HepG2 (cell line): ENCODE measurements at regions not wholly inside any gene's neighbourhood (a gene's known extent, or its start where the extent isn't known, plus 50 kb on each side); places are given as distances from the start of the nearest gene placed in this dataset.

Experiments used
- ATAC-seq: fragments of 200-7000 bp; cut with Tn5 transposase; 3 replicates; pipeline ENCODE4 v1.9.1; 2020; ENCODE audit warnings: mild to moderate bottlenecking, moderate library complexity
- BruUV-seq: library from RNA; stranded (reverse); fragments of 400-500 nt; replicated peaks from 2 replicates; lab custom pipeline; 2021; lab: Mats Ljungman, UMichigan
- CTCF ChIA-PET: fragments of 300-600 bp; formaldehyde crosslinking; extraction: SDS; loops from one replicate; lab custom pipeline; 2021; ENCODE audit warnings: low total read pairs, inconsistent platforms, low intra/inter-chr PET ratio; lab: Yijun Ruan, JAX
- POLR2A ChIA-PET: fragments of 350-600 bp; sonication (Branson Sonifier 250); formaldehyde crosslinking; loops from one replicate; lab custom pipeline; 2020; ENCODE audit warnings: antibody characterized with exemption, inconsistent platforms; lab: Yijun Ruan, JAX
- DNase-seq: peaks from one replicate; pipeline ENCODE4 v3.0.0-alpha.2; 2015; ENCODE audit warnings: low spot score
- FAIRE-seq: peaks from 3 replicates; lab custom pipeline; 2011; peaks lifted over from hg19 to GRCh38; lab: Jason Lieb, UNC
- H2AFZ ChIP-seq: one replicate; pipeline ENCODE4 v1.6.1; 2011; ENCODE audit warnings: low read length, inconsistent platforms
- H3K27ac ChIP-seq: fragments of 300-600 bp; 3 replicates; pipeline ENCODE4 v1.8.0; 2011; ENCODE audit warnings: mixed run types, mild to moderate bottlenecking, mixed read lengths, low read length, inconsistent platforms; ENCODE audit not compliant: insufficient read depth; ENCODE audit errors: extremely low read length
- H3K27me3 ChIP-seq, 2 experiments: fragments of 200-600 bp in 1 of 2; 2 replicates in 1 of 2; 3 replicates in 1 of 2; pipeline versions ENCODE4 v1.6.0 to v1.8.0; 2011; ENCODE audit warnings: low read length in 2 of 2, mild to moderate bottlenecking in 2 of 2, moderate library complexity in 2 of 2, inconsistent platforms in 1 of 2; ENCODE audit not compliant: insufficient read depth in 2 of 2, control insufficient read depth in 1 of 2
- H3K36me3 ChIP-seq, 2 experiments: fragments of 200-600 bp in 1 of 2; replicated peaks in 1 of 2; 2 replicates in 1 of 2; 3 replicates in 1 of 2; pipeline versions ENCODE4 v1.5.1 to v1.8.0; 2011; ENCODE audit warnings: low read length in 2 of 2, inconsistent platforms in 1 of 2; ENCODE audit not compliant: insufficient read depth in 2 of 2, control insufficient read depth in 1 of 2
- H3K4me1 ChIP-seq: 2 replicates; pipeline ENCODE4 v1.5.1; 2012; ENCODE audit warnings: low read length, inconsistent platforms; ENCODE audit not compliant: insufficient read depth
- H3K4me2 ChIP-seq: 2 replicates; pipeline ENCODE4 v1.6.0; 2011; ENCODE audit warnings: low read depth, low read length, inconsistent platforms
- H3K4me3 ChIP-seq, 3 experiments: fragments of 200-600 bp in 1 of 3; sonication (generic), shearing (Covaris generic) in 1 of 3; replicated peaks in 1 of 3; 2 replicates each; pipeline ENCODE4 v1.5.1; 2011 to 2016; ENCODE audit warnings: low read length in 3 of 3, inconsistent platforms in 2 of 3, low read depth in 2 of 3, mild to moderate bottlenecking in 2 of 3, control low read depth in 1 of 3, mixed read lengths in 1 of 3; ENCODE audit not compliant: insufficient read depth in 1 of 3
- H3K79me2 ChIP-seq: one replicate; pipeline ENCODE4 v1.6.1; 2011; ENCODE audit warnings: low read length, inconsistent platforms; ENCODE audit not compliant: insufficient read depth
- H3K9ac ChIP-seq: 2 replicates; pipeline ENCODE4 v1.6.0; 2011; ENCODE audit warnings: mild to moderate bottlenecking, low read depth, low read length, inconsistent platforms; ENCODE audit not compliant: insufficient read depth
- H3K9me3 ChIP-seq: 2 replicates; pipeline ENCODE4 v1.5.1; 2012; ENCODE audit warnings: mild to moderate bottlenecking, low read length
- H4K20me1 ChIP-seq: 2 replicates; pipeline ENCODE4 v1.6.0; 2011; ENCODE audit warnings: inconsistent platforms, mild to moderate bottlenecking, low read length, moderate library complexity; ENCODE audit not compliant: insufficient read depth
- EHMT2 ChIP-seq: fragments of 200-600 bp; sonication (generic); IDR thresholded peaks from 2 replicates; pipeline ENCODE4 v1.7.0; 2017; ENCODE audit warnings: antibody characterized with exemption, low read depth, low read length, borderline replicate concordance
- NFATC3 ChIP-seq: sonication (generic); formaldehyde crosslinking; IDR thresholded peaks from 2 replicates; pipeline ENCODE4 v1.5.1; 2020; ENCODE audit warnings: mild to moderate bottlenecking, missing genetic modification reagents
- PHF21A ChIP-seq: sonication (generic); formaldehyde crosslinking; IDR thresholded peaks from 2 replicates; pipeline ENCODE4 v1.5.0; 2020; ENCODE audit warnings: mild to moderate bottlenecking, missing genetic modification reagents
- SAFB2 ChIP-seq: sonication (generic); formaldehyde crosslinking; IDR thresholded peaks from 2 replicates; pipeline ENCODE4 v1.5.1; 2020; ENCODE audit warnings: missing genetic modification reagents, low read depth, mild to moderate bottlenecking, borderline replicate concordance
- SNAI1 ChIP-seq: sonication (generic); formaldehyde crosslinking; IDR thresholded peaks from 2 replicates; pipeline ENCODE4 v1.5.0; 2020; ENCODE audit warnings: mild to moderate bottlenecking, missing genetic modification reagents, borderline replicate concordance
- SP140L ChIP-seq: sonication (generic); formaldehyde crosslinking; IDR thresholded peaks from 2 replicates; pipeline ENCODE4 v1.4.0; 2020; ENCODE audit warnings: missing genetic modification reagents, borderline replicate concordance
- ZBTB1 ChIP-seq: sonication (generic); formaldehyde crosslinking; IDR thresholded peaks from 2 replicates; pipeline ENCODE4 v1.4.0; 2020; ENCODE audit warnings: missing genetic modification reagents, borderline replicate concordance
- ZNF589 ChIP-seq: sonication (generic); formaldehyde crosslinking; conservative IDR thresholded peaks from 2 replicates; pipeline ENCODE4 v1.8.0; 2022; ENCODE audit warnings: mild to moderate bottlenecking, moderate library complexity, missing genetic modification reagents
- ZNF607 ChIP-seq: sonication (generic); formaldehyde crosslinking; IDR thresholded peaks from 2 replicates; pipeline ENCODE4 v1.5.1; 2020; ENCODE audit warnings: missing genetic modification reagents, mild to moderate bottlenecking, borderline replicate concordance
- WGBS: methylation state at CpG from one replicate; pipeline ENCODE4 v1.1.6; 2017; ENCODE audit warnings: low lambda C conversion rate; 5-methylcytosine and 5-hydroxymethylcytosine counted together
- in situ Hi-C: cut with HindIII; loops from 2 replicates; pipeline ENCODE4 v1.10.0; 2017; ENCODE audit warnings: low pct_unique_long_range_greater_than_20kb; ENCODE audit not compliant: extremely low pct_ligation_motif_present
- intact Hi-C: fragments of 100-400 bp; cut with micrococcal nuclease; formaldehyde crosslinking; loops from one replicate; pipeline ENCODE4 v1.10.0; 2022; ENCODE audit not compliant: unreplicated experiment
- TF ChIP-seq, protein P1 (sequence below): sonication (generic); formaldehyde crosslinking; IDR thresholded peaks from 2 replicates; pipeline ENCODE4 v1.5.0; 2020; ENCODE audit warnings: mild to moderate bottlenecking, missing genetic modification reagents, borderline replicate concordance
- TF ChIP-seq, protein P2 (sequence below): IDR thresholded peaks from 2 replicates; pipeline ENCODE4 v1.6.1; 2016; ENCODE audit warnings: missing genetic modification reagents, missing compliant biosample characterization
- TF ChIP-seq, protein P3 (sequence below): sonication (generic); formaldehyde crosslinking; IDR thresholded peaks from 2 replicates; pipeline ENCODE4 v1.5.0; 2020; ENCODE audit warnings: missing genetic modification reagents, mild to moderate bottlenecking, borderline replicate concordance
- TF ChIP-seq, protein P4 (sequence below): sonication (generic); formaldehyde crosslinking; IDR thresholded peaks from 2 replicates; pipeline ENCODE4 v1.9.0; 2021; ENCODE audit warnings: missing genetic modification reagents, borderline replicate concordance
- TF ChIP-seq, protein P5 (sequence below): sonication (generic); formaldehyde crosslinking; IDR thresholded peaks from 2 replicates; pipeline ENCODE4 v1.8.0; 2022; ENCODE audit warnings: mild to moderate bottlenecking, missing genetic modification reagents, moderate library complexity

DNA sequence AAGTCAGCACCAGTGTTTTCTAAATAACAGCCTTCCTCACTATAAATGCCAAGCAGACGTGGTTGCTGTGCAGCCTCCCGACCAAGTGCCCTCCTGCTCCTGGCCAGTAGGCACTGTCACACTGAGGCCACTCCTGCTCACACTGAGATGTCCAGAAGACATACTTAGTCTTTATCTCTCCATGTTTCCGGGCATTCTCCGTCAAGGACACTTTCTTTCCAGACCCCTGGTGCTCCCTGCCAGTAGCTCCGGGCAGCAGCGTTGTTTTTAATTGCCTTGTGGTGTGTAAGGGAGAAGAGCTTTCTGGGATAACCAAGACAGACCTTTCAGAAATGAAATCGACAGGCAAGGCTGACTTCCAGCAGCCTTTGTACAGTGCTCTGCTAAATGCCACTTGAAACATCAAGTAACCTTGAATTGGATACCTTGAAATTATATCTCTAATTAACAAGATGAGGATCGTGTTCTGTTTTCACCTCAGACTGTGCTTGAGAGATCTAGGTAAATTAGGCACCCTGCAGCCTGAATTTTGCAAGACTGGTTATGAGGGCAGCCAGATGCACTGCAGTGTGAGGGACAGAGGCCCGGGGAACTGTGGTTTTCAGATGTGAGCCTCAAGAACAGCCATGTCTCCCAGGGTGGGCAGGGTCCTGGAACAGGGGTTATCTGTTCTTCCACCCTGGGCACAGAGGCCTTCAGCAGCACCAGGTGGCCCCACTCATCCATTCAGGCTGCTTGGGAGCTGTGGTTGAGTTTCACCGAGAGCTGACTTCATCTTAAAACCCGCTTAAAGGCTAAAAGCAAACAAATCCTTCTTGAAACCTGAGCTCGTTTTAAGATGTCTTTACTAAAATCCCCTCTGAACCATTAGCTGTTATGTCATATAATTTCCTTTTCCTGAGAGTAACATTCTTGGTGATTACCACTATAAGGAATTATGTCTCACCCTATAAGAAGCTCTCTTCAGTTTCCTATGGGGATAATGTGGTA, 105.5 kb upstream of the IL12A start:
- intact Hi-C loops (loop anchor here (10.0 kb wide), 1 partner anchor 462 kb away; no protein-coding TSS in a partner anchor), in situ Hi-C loops (loop anchor here (5.0 kb wide), 1 partner anchor 124 kb away; no protein-coding TSS in a partner anchor)
- FAIRE-seq (no peak), DNase-seq (no peak), ATAC-seq (no peak)
- Histone ChIP-seq H4K20me1 (no peaks in the 10 kb centered on the region), H3K4me3 (no peak overlapping the region), H3K4me2 (no peak overlapping the region), H3K9me3 (no peaks in the 10 kb centered on the region), H3K4me1 (no peaks in the 10 kb centered on the region), H3K79me2 (no peaks in the 10 kb centered on the region), H3K27me3 (no peaks in the 10 kb centered on the region), H3K27ac (no peak overlapping the region), H2AFZ (no peak overlapping the region), H3K36me3 (no peaks in the 10 kb centered on the region), H3K9ac (no peak overlapping the region)
- no TSS peak for BruUV-seq
- ChIA-PET CTCF (no interaction called here), POLR2A (no interaction called here)
- 34% methylated on average over 10 of the region's 12 CpGs for WGBS
- TF ChIP-seq, protein P1, sequence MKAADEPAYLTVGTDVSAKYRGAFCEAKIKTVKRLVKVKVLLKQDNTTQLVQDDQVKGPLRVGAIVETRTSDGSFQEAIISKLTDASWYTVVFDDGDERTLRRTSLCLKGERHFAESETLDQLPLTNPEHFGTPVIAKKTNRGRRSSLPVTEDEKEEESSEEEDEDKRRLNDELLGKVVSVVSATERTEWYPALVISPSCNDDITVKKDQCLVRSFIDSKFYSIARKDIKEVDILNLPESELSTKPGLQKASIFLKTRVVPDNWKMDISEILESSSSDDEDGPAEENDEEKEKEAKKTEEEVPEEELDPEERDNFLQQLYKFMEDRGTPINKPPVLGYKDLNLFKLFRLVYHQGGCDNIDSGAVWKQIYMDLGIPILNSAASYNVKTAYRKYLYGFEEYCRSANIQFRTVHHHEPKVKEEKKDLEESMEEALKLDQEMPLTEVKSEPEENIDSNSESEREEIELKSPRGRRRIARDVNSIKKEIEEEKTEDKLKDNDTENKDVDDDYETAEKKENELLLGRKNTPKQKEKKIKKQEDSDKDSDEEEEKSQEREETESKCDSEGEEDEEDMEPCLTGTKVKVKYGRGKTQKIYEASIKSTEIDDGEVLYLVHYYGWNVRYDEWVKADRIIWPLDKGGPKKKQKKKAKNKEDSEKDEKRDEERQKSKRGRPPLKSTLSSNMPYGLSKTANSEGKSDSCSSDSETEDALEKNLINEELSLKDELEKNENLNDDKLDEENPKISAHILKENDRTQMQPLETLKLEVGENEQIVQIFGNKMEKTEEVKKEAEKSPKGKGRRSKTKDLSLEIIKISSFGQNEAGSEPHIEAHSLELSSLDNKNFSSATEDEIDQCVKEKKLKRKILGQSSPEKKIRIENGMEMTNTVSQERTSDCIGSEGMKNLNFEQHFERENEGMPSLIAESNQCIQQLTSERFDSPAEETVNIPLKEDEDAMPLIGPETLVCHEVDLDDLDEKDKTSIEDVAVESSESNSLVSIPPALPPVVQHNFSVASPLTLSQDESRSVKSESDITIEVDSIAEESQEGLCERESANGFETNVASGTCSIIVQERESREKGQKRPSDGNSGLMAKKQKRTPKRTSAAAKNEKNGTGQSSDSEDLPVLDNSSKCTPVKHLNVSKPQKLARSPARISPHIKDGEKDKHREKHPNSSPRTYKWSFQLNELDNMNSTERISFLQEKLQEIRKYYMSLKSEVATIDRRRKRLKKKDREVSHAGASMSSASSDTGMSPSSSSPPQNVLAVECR (CRISPR knock-in tag): no peak
- TF ChIP-seq PHF21A (no peak), NFATC3 (CRISPR knock-in tag) (no peak), SP140L (no peak), ZNF589 (CRISPR knock-in tag) (no peak), ZBTB1 (CRISPR knock-in tag) (no peak), SAFB2 (CRISPR knock-in tag) (no peak), ZNF607 (no peak), SNAI1 (no peak), EHMT2 (no peak)
- TF ChIP-seq, protein P2, sequence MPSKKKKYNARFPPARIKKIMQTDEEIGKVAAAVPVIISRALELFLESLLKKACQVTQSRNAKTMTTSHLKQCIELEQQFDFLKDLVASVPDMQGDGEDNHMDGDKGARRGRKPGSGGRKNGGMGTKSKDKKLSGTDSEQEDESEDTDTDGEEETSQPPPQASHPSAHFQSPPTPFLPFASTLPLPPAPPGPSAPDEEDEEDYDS (CRISPR knock-in tag): no peak
- TF ChIP-seq, protein P3, sequence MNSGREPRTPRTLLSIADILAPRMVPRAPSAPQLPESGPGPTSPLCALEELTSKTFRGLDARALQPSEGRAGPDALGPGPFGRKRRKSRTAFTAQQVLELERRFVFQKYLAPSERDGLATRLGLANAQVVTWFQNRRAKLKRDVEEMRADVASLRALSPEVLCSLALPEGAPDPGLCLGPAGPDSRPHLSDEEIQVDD (CRISPR knock-in tag): no peak
- TF ChIP-seq, protein P4, sequence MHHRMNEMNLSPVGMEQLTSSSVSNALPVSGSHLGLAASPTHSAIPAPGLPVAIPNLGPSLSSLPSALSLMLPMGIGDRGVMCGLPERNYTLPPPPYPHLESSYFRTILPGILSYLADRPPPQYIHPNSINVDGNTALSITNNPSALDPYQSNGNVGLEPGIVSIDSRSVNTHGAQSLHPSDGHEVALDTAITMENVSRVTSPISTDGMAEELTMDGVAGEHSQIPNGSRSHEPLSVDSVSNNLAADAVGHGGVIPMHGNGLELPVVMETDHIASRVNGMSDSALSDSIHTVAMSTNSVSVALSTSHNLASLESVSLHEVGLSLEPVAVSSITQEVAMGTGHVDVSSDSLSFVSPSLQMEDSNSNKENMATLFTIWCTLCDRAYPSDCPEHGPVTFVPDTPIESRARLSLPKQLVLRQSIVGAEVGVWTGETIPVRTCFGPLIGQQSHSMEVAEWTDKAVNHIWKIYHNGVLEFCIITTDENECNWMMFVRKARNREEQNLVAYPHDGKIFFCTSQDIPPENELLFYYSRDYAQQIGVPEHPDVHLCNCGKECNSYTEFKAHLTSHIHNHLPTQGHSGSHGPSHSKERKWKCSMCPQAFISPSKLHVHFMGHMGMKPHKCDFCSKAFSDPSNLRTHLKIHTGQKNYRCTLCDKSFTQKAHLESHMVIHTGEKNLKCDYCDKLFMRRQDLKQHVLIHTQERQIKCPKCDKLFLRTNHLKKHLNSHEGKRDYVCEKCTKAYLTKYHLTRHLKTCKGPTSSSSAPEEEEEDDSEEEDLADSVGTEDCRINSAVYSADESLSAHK (CRISPR knock-in tag): no peak
- TF ChIP-seq, protein P5, sequence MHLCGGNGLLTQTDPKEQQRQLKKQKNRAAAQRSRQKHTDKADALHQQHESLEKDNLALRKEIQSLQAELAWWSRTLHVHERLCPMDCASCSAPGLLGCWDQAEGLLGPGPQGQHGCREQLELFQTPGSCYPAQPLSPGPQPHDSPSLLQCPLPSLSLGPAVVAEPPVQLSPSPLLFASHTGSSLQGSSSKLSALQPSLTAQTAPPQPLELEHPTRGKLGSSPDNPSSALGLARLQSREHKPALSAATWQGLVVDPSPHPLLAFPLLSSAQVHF (CRISPR knock-in tag): no peak
